Mucosa of gallbladder (tissue), 1 donor: ENCODE measurements at regions not wholly inside any gene's neighbourhood (a gene's known extent, or its start where the extent isn't known, plus 50 kb on each side); places are given as distances from the start of the nearest gene placed in this dataset.

ENCODE experiments used
- DNase-seq: peaks from one replicate; pipeline ENCODE4 v3.0.0-alpha.2; 2020; ENCODE audit warnings: low spot score
- donor health status: DM: no; HTN: no; CAD: no.

GRCh38 chr9:95670122-95670521 is 153.4 kb upstream of the PTCH1 start:
- no peak for DNase-seq

- DNase-seq: no peak
Observed at GRCh38 chr9:95669253-95669652, 152.5 kb upstream of the PTCH1 start.

GRCh38 chr9:95667789-95668188 is 151.0 kb upstream of the PTCH1 start:
- no peak for DNase-seq

GRCh38 chr9:95666785-95667155 is 150.0 kb upstream of the PTCH1 start:
- DNase-seq: no peak

GRCh38 chr9:95666096-95666784 is 149.5 kb upstream of the PTCH1 start:
- DNase-seq: no peak

GRCh38 chr9:95653246-95653645 is 136.5 kb upstream of the PTCH1 start:
- no peak for DNase-seq

GRCh38 chr9:95650720-95651119 is 133.9 kb upstream of the PTCH1 start:
- no peak for DNase-seq

GRCh38 chr9:95649801-95650213 is 133.0 kb upstream of the PTCH1 start:
- no peak for DNase-seq

- no peak for DNase-seq
Observed at GRCh38 chr9:95648225-95648624, 131.5 kb upstream of the PTCH1 start.

GRCh38 chr9:95645992-95646391 is 129.2 kb upstream of the PTCH1 start:
- no peak for DNase-seq

- DNase-seq: no peak
Observed at GRCh38 chr9:95645579-95645978, 128.8 kb upstream of the PTCH1 start.

- no peak for DNase-seq
Observed at GRCh38 chr9:95644377-95644776, 127.6 kb upstream of the PTCH1 start.

- DNase-seq: no peak
Observed at GRCh38 chr9:95643619-95644018, 126.8 kb upstream of the PTCH1 start.

GRCh38 chr9:95642189-95642588 is 125.4 kb upstream of the PTCH1 start:
- no peak for DNase-seq

- no peak for DNase-seq
Observed at GRCh38 chr9:95641586-95641985, 124.8 kb upstream of the PTCH1 start.

- DNase-seq: no peak
Observed at GRCh38 chr9:95640336-95640735, 123.6 kb upstream of the PTCH1 start.

- DNase-seq: no peak
Observed at GRCh38 chr9:95635986-95636671, 119.4 kb upstream of the PTCH1 start.

- DNase-seq: no peak
Observed at GRCh38 chr9:95634536-95634935, 117.8 kb upstream of the PTCH1 start.

- no peak for DNase-seq
Observed at GRCh38 chr9:95634114-95634513, 117.3 kb upstream of the PTCH1 start.

- no peak for DNase-seq
Observed at GRCh38 chr9:95629585-95629984, 112.8 kb upstream of the PTCH1 start.

- no peak for DNase-seq
Observed at GRCh38 chr9:95627802-95628201, 111.0 kb upstream of the PTCH1 start.

GRCh38 chr9:95626885-95627558 is 110.3 kb upstream of the PTCH1 start:
- DNase-seq: peak; percentile 55

GRCh38 chr9:95626341-95626740 is 109.6 kb upstream of the PTCH1 start:
- no peak for DNase-seq
